ENCODE measurements at regions not wholly inside any gene's neighbourhood (a gene's known extent, or its start where the extent isn't known, plus 50 kb on each side); places are given as distances from the start of the nearest gene placed in this dataset.

DNA sequence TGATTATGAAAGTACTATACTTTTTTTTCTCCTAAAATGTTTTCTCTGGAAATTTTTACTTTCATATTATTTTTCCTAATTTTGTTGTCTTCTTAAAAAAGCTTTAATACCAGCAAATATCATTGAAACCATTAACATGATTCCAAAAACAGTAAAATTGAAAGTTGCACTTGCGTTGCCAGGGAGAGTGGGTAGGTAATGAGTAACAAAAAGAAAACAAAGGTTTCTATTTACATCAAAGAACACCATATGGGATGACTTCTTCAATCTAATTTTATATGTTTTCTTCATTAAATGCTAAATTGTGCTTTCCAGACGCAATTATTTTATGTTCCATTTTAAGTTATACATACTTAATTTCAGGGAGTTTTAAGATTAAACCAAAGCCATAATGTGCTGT is 108.3 kb upstream of the VCX2 start:
- DNase-seq, result no peak
- H3K4me1 Mint-ChIP-seq (ENCODE audit: low read depth), result no peaks in the 10 kb centered on the region
- H3K36me3 Mint-ChIP-seq (ENCODE audit: low read depth), result no peaks in the 10 kb centered on the region
- no peaks in the 10 kb centered on the region for H3K27me3 Mint-ChIP-seq (ENCODE audit: low read depth)
- ATAC-seq, result no peak
- no peak overlapping the region for H3K4me3 Mint-ChIP-seq
- H3K27ac Mint-ChIP-seq, result no peak overlapping the region
- H3K9me3 Mint-ChIP-seq (ENCODE audit: insufficient read depth), result peaks cover 8% of the 10 kb centered on the region
- ChIA-PET POLR2A (no interaction called here), CTCF (no interaction called here)

DNA sequence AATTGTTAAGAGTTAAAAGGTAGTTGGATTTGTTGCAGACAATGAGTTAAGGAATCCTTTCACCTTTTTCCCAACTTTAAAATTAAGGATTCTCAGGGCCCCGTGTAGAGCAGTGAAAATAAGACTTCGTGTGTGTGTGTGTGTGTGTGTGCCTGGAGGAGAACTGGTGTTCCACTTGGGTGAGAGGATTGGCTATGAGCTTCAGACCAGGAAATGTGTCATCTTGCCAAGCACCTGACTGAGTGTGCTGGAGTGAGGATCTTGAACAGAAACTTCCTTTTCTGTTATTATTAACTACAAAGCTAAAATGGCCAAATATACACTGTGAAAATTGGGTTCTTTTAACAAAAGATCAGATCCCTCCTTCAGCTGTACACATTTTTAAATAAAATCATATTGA is 113.1 kb upstream of the VCX2 start:
- no peak for ATAC-seq
- Mint-ChIP-seq H3K4me3 (no peak overlapping the region), H3K36me3 (ENCODE audit: low read depth) (no peaks in the 10 kb centered on the region), H3K4me1 (ENCODE audit: low read depth) (no peaks in the 10 kb centered on the region), H3K27ac (no peak overlapping the region), H3K27me3 (ENCODE audit: low read depth) (no peaks in the 10 kb centered on the region), H3K9me3 (ENCODE audit: insufficient read depth) (peaks cover 3% of the 10 kb centered on the region)
- POLR2A ChIA-PET, result no interaction called here
- no peak for DNase-seq
- CTCF ChIA-PET, result no interaction called here

DNA sequence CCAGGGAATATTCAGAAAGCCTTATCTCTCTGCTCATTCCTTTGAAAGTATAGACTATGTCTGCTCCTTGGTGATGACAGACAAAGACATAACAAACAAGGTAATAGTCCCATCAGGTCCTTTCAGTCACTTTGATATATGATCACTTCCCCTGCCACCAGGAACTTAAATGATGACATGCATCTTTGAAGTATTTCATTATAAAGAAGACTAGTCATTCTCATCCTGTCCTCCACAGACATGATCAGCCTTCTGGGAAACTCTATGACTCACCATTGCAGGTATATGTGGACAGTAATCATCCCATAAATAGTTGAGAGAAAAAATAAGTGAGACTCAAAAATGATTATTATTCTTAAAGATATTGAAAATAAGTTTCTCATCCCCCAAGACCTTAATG is 117.5 kb upstream of the VCX2 start:
- Mint-ChIP-seq H3K27ac (no peak overlapping the region), H3K36me3 (ENCODE audit: low read depth) (no peaks in the 10 kb centered on the region), H3K4me1 (ENCODE audit: low read depth) (no peaks in the 10 kb centered on the region), H3K27me3 (ENCODE audit: low read depth) (no peaks in the 10 kb centered on the region), H3K9me3 (ENCODE audit: insufficient read depth) (peaks cover 9% of the 10 kb centered on the region), H3K4me3 (no peak overlapping the region)
- ChIA-PET POLR2A (no interaction called here), CTCF (no interaction called here)
- no peak for ATAC-seq
- DNase-seq, result no peak

DNA sequence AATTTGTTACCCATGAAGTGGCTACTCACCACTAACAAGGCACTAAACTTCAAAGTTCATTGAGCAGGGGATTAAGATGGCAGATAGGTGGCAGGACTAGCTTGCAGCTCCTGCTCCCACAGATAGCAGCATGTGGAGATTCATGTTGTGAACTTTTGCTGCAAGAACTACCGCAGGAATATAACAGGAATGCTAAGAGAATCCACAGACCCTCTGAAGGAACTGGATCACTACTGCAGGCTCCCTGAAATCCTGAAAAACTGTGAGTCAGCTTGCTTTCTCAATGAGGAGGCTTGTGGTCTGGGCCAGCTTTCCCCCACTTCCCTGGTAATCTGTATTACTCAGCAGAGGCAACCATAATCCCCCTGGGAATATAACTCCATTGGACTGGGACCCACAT is 118.5 kb upstream of the VCX2 start:
- no peak overlapping the region for H3K27ac Mint-ChIP-seq
- H3K4me1 Mint-ChIP-seq (ENCODE audit: low read depth), result no peaks in the 10 kb centered on the region
- H3K4me3 Mint-ChIP-seq, result no peak overlapping the region
- ChIA-PET POLR2A (no interaction called here), CTCF (no interaction called here)
- no peaks in the 10 kb centered on the region for H3K36me3 Mint-ChIP-seq (ENCODE audit: low read depth)
- peaks cover 9% of the 10 kb centered on the region for H3K9me3 Mint-ChIP-seq (ENCODE audit: insufficient read depth)
- no peaks in the 10 kb centered on the region for H3K27me3 Mint-ChIP-seq (ENCODE audit: low read depth)
- ATAC-seq, result no peak
- DNase-seq, result no peak

DNA sequence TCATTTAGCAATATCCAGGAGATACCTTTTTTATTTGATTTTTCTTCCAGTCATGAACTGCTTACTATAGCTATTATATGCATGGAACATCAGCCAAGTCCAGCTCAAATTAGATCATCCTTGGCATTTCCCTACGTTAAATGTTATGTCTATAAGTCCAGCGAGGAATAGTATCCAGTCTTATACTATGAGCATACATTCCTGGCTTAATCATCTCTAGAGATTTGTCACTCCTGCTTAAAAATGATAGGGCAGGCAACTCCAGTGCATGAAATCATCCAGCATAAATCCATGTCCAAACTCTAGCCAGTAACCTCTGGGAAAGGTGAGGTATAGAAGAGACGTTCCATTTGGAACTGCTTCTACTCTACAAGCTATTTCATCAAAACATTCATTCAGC is 126.7 kb upstream of the VCX2 start:
- H3K9me3 Mint-ChIP-seq (ENCODE audit: insufficient read depth), result peaks cover 19% of the 10 kb centered on the region
- no peak overlapping the region for H3K4me3 Mint-ChIP-seq
- DNase-seq (no peak), ATAC-seq (no peak)
- CTCF ChIA-PET, result no interaction called here
- H3K36me3 Mint-ChIP-seq (ENCODE audit: low read depth), result no peaks in the 10 kb centered on the region
- H3K27ac Mint-ChIP-seq, result no peak overlapping the region
- no peaks in the 10 kb centered on the region for H3K27me3 Mint-ChIP-seq (ENCODE audit: low read depth)
- POLR2A ChIA-PET, result no interaction called here
- no peaks in the 10 kb centered on the region for H3K4me1 Mint-ChIP-seq (ENCODE audit: low read depth)

DNA sequence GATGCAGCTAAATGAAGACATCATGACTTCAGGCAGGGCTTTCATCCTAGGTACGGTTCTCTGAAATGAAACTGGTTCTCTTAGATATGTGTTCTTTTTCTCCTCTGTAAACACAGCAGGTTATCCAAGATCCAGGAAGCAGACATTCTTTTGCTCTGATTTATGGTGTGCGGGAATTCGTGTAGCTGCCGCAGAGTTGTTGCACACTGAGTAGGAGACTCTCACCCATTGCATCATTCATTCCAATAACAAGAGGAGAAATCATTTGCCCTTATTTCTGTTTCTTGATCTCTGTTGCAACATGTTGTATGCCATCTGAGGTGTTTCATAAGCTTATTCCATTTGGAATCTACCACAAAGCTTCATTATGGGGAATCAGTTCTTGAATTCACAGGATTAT is 133.6 kb upstream of the VCX2 start:
- Mint-ChIP-seq H3K27me3 (ENCODE audit: low read depth) (no peaks in the 10 kb centered on the region), H3K36me3 (ENCODE audit: low read depth) (no peaks in the 10 kb centered on the region), H3K4me1 (ENCODE audit: low read depth) (no peaks in the 10 kb centered on the region), H3K4me3 (no peak overlapping the region), H3K27ac (no peak overlapping the region), H3K9me3 (ENCODE audit: insufficient read depth) (peaks cover 10% of the 10 kb centered on the region)
- CTCF ChIA-PET, result no interaction called here
- POLR2A ChIA-PET, result no interaction called here
- DNase-seq (no peak), ATAC-seq (no peak)

DNA sequence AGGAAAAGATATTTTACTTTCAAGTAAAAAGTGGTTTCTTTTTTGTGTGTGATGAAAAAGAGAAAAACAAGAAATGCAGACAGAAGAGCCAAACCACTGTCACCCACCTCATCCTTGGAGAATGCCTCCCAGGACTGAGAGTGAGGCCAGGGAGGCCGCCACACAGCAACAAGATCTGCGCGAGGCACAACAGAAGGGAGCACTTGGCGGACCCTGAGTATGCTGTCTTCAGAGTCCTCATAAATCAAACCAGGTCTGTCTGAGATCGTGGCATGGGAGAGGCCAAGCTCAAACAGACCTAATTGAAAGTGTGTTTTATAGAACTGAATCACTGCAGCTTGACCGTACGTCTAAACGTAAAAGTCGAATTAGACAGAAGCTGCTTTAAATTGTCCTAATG is 134.3 kb upstream of the VCX2 start:
- CTCF ChIA-PET, result no interaction called here
- POLR2A ChIA-PET, result no interaction called here
- DNase-seq (no peak), ATAC-seq (no peak)
- peaks cover 13% of the 10 kb centered on the region for H3K9me3 Mint-ChIP-seq (ENCODE audit: insufficient read depth)
- H3K36me3 Mint-ChIP-seq (ENCODE audit: low read depth), result no peaks in the 10 kb centered on the region
- no peaks in the 10 kb centered on the region for H3K27me3 Mint-ChIP-seq (ENCODE audit: low read depth)
- no peak overlapping the region for H3K27ac Mint-ChIP-seq
- no peak overlapping the region for H3K4me3 Mint-ChIP-seq
- no peaks in the 10 kb centered on the region for H3K4me1 Mint-ChIP-seq (ENCODE audit: low read depth)

DNA sequence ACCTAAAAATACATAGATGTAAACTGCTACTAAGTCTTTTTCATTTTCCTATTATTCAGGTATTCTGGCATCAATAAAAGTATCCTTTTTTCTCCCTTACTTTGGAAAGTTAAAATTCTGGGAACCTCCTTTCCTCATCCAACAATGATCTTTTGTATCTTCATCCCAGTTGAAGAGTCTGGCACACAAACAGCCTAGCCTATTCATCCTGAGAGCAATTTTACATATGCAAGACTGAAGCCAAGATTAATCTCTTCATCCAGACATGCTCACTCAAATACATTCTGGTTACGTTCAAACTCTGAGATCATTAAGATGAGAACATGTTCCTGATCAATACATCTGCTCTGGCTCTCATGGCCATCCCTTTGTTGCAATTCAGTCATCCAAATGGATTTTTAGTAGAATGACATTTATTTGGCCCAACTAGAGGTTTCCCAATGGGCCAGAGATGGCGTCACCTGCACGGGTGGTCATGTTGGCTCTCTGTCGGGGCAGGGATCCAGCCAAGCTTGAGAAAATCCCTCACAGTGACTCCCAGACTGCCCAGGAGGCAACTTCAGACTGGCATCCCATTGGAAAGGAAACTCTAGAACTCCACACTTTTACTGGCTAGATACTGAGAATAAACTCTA is 135.3 kb upstream of the VCX2 start:
- no peaks in the 10 kb centered on the region for H3K4me1 Mint-ChIP-seq (ENCODE audit: low read depth)
- no peaks in the 10 kb centered on the region for H3K27me3 Mint-ChIP-seq (ENCODE audit: low read depth)
- ATAC-seq (no peak), DNase-seq (no peak)
- no peak overlapping the region for H3K4me3 Mint-ChIP-seq
- ChIA-PET POLR2A (no interaction called here), CTCF (no interaction called here)
- H3K27ac Mint-ChIP-seq, result no peak overlapping the region
- no peaks in the 10 kb centered on the region for H3K36me3 Mint-ChIP-seq (ENCODE audit: low read depth)
- H3K9me3 Mint-ChIP-seq (ENCODE audit: insufficient read depth), result peaks cover 10% of the 10 kb centered on the region

DNA sequence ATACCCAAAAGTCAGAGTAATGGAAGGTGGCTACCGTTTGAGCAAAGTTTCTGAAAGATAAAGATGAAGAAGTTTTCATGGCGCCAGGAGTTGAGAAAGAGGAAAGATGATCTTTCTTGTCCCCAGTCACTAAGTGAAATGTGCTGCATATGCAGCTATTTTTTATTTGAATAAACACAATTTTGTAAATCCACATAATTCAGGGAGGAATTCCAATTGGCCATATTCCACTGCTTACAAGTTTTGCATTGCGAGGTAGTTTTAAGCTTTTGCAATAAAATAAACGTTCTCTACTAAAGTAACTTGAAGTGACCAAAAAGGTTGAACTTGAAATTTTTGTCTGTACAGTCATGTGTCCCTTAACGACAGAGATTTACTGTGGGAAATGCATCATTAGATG is 139.3 kb upstream of the VCX2 start:
- no peaks in the 10 kb centered on the region for H3K4me1 Mint-ChIP-seq (ENCODE audit: low read depth)

DNA sequence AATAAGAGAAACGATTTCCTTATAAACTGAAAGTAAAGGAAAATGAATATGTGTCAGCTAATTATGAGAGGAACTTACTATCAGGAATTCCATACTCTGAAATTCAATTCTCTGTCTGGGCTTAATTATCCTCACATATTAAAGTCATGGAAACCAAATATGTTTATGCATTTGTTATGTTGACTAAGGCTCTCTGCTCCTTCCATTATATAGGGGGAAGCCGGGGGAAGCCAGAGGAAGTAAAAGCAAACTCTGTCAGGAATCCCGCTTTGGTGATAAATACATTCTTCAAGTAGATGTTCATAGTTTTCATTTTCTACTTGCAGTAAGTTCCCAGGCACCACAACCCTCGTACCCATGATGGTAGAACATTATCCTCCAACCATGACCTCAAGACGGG is 142.8 kb upstream of the VCX2 start:
- POLR2A ChIA-PET, result no interaction called here
- no peak for DNase-seq
- Mint-ChIP-seq H3K27me3 (ENCODE audit: low read depth) (no peaks in the 10 kb centered on the region), H3K4me3 (no peak overlapping the region), H3K36me3 (ENCODE audit: low read depth) (no peaks in the 10 kb centered on the region), H3K9me3 (ENCODE audit: insufficient read depth) (peaks cover 5% of the 10 kb centered on the region), H3K27ac (no peak overlapping the region), H3K4me1 (ENCODE audit: low read depth) (no peaks in the 10 kb centered on the region)
- no peak for ATAC-seq
- CTCF ChIA-PET, result no interaction called here

More for the DNA sequence above, 139.3 kb upstream of the VCX2 start:
- CTCF ChIA-PET, result no interaction called here
- ATAC-seq, result no peak
- H3K4me3 Mint-ChIP-seq, result no peak overlapping the region
- no peaks in the 10 kb centered on the region for H3K27me3 Mint-ChIP-seq (ENCODE audit: low read depth)
- POLR2A ChIA-PET, result no interaction called here
- no peak for DNase-seq
- H3K36me3 Mint-ChIP-seq (ENCODE audit: low read depth), result no peaks in the 10 kb centered on the region
- H3K27ac Mint-ChIP-seq, result no peak overlapping the region
- peaks cover 5% of the 10 kb centered on the region for H3K9me3 Mint-ChIP-seq (ENCODE audit: insufficient read depth)

DNA sequence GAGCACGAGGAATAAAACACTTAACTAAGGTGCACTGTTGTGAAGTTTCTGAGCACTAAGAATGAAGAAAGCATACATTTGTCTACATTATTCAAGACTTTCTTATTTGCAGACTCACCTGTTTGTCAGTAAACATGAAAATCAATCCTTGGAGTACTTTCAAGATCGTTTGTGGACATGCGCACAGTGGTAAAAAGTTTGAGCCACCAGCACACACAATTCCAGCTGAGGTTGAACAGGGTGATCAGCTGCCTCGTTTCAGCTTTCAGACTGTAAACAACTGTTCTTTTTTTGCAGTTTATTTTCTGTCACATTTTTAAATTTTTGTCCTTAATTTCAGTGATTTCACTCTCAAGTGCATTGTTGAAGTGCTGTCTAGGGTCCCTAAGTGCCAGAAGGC is 143.8 kb upstream of the VCX2 start:
- no peaks in the 10 kb centered on the region for H3K27me3 Mint-ChIP-seq (ENCODE audit: low read depth)
- H3K4me1 Mint-ChIP-seq (ENCODE audit: low read depth), result no peaks in the 10 kb centered on the region
- no peak overlapping the region for H3K4me3 Mint-ChIP-seq
- H3K36me3 Mint-ChIP-seq (ENCODE audit: low read depth), result no peaks in the 10 kb centered on the region
- POLR2A ChIA-PET, result no interaction called here
- no peak overlapping the region for H3K27ac Mint-ChIP-seq
- CTCF ChIA-PET, result no interaction called here
- peaks cover 5% of the 10 kb centered on the region for H3K9me3 Mint-ChIP-seq (ENCODE audit: insufficient read depth)
- ATAC-seq, result no peak
- DNase-seq, result no peak

DNA sequence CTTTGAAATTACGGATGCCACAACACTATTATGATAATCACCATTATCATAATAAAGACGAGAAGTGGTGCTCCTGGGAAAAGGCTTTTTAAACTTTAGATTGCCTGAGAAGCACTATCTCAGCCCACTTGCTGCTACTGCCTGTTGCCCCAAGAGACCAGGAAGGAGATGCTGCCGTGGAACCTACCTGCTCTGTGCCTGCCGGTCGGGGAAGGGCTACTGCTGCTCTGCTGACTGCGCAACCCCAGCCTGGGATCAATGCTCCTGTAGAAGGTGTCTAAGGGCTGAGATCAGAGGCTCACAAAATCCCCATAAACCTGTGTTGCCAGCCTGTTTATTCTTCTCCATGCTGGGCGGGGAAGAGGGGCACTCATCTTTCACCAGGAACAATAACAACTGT is 145.3 kb upstream of the VCX3B start:
- no peak overlapping the region for H3K27ac Mint-ChIP-seq
- no peak for DNase-seq
- H3K4me3 Mint-ChIP-seq, result no peak overlapping the region
- CTCF ChIA-PET, result no interaction called here
- POLR2A ChIA-PET, result no interaction called here
- H3K27me3 Mint-ChIP-seq (ENCODE audit: low read depth), result no peaks in the 10 kb centered on the region
- no peaks in the 10 kb centered on the region for H3K9me3 Mint-ChIP-seq (ENCODE audit: insufficient read depth)
- no peak for ATAC-seq
- H3K4me1 Mint-ChIP-seq (ENCODE audit: low read depth), result no peaks in the 10 kb centered on the region
- no peaks in the 10 kb centered on the region for H3K36me3 Mint-ChIP-seq (ENCODE audit: low read depth)

DNA sequence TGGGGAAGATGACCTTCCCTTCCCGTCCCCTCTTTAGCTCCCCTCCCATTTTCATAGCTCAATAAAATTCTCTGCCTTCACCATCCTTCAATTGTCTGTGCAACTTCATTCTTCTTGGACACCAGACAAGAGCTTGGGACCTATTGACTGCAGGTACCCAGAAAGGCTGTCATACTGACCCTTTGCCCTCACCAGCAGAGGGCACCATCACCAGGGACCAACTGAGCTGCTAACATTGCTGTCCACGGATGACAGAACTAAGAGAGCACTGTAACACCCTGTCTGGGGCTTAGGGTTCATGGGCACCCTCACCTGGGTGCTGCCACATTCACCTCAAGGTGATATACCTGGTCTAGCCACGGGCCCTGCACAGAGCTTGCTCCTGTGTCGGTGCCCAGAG is 141.3 kb upstream of the VCX3B start:
- H3K4me3 Mint-ChIP-seq, result no peak overlapping the region
- DNase-seq (no peak), ATAC-seq (no peak)
- H3K4me1 Mint-ChIP-seq (ENCODE audit: low read depth), result no peaks in the 10 kb centered on the region
- H3K27me3 Mint-ChIP-seq (ENCODE audit: low read depth), result no peaks in the 10 kb centered on the region
- ChIA-PET POLR2A (no interaction called here), CTCF (no interaction called here)
- no peaks in the 10 kb centered on the region for H3K9me3 Mint-ChIP-seq (ENCODE audit: insufficient read depth)
- H3K36me3 Mint-ChIP-seq (ENCODE audit: low read depth), result no peaks in the 10 kb centered on the region
- H3K27ac Mint-ChIP-seq, result no peak overlapping the region
